ENCODE measurements at regions not wholly inside any gene's neighbourhood (a gene's known extent, or its start where the extent isn't known, plus 50 kb on each side); places are given as distances from the start of the nearest gene placed in this dataset.
"Not testable (repeated sequence)": the region's sequence is repeated elsewhere in the genome, so short reads cannot be mapped to it uniquely, and the experiment has no call there.

DNA sequence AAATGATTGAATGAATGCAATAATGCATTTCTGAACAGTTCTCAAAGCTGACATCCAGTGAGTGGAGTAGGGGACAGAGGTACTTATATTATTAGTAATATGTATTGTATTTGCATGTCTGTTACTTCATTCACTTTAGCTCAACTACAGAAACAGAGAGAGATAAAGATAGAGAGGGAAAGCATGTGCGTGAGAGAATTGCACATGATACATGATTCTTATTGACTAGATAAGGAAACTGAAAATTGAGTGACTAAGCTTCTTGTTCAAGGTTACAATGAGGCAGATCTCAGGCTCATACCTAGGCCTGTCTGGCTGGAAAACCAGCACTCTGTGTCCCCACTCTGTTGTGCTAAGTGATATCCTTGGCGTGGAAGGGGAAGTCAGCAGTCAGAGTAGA lies 337.7 kb upstream of the KLF4 start:
- TF ChIP-seq MYC (IDR thresholded peaks at IDR 0.05; ENCODE audit: low read depth, low read length): no peak
- TF ChIP-seq, protein P1, sequence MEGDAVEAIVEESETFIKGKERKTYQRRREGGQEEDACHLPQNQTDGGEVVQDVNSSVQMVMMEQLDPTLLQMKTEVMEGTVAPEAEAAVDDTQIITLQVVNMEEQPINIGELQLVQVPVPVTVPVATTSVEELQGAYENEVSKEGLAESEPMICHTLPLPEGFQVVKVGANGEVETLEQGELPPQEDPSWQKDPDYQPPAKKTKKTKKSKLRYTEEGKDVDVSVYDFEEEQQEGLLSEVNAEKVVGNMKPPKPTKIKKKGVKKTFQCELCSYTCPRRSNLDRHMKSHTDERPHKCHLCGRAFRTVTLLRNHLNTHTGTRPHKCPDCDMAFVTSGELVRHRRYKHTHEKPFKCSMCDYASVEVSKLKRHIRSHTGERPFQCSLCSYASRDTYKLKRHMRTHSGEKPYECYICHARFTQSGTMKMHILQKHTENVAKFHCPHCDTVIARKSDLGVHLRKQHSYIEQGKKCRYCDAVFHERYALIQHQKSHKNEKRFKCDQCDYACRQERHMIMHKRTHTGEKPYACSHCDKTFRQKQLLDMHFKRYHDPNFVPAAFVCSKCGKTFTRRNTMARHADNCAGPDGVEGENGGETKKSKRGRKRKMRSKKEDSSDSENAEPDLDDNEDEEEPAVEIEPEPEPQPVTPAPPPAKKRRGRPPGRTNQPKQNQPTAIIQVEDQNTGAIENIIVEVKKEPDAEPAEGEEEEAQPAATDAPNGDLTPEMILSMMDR (IDR thresholded peaks at IDR 0.05; ENCODE audit: extremely low read depth in 1 of 2, insufficient read depth in 1 of 2, low read depth in 1 of 2, low read length in 2 of 2): no peak
- TF ChIP-seq EZH2 (IDR thresholded peaks at IDR 0.05; ENCODE audit: borderline replicate concordance, low read depth, low read length, severe bottlenecking): no peak
- TF ChIP-seq, protein P2, sequence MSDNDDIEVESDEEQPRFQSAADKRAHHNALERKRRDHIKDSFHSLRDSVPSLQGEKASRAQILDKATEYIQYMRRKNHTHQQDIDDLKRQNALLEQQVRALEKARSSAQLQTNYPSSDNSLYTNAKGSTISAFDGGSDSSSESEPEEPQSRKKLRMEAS (IDR thresholded peaks at IDR 0.05; ENCODE audit: insufficient read depth, insufficient read length): no peak
- TF ChIP-seq JUN (IDR thresholded peaks at IDR 0.05; ENCODE audit: borderline replicate concordance, insufficient read depth, insufficient read length, low read depth): no peak
- no peak for TF ChIP-seq FOS (IDR thresholded peaks at IDR 0.05; ENCODE audit: borderline replicate concordance, insufficient read depth, low read length)
- no peak for TF ChIP-seq GATA2 (IDR thresholded peaks at IDR 0.05; ENCODE audit: insufficient read depth, insufficient read length, low read depth, low read length)
- TF ChIP-seq POLR2A (IDR thresholded peaks at IDR 0.05; ENCODE audit: low read depth, low read length): no peak
- TF ChIP-seq POLR2AphosphoS5 (IDR thresholded peaks at IDR 0.05; ENCODE audit: insufficient read depth, low read depth, low read length): no peak
- H3K27me3 ChIP-seq (ENCODE audit: control insufficient read depth in 2 of 2, insufficient read depth in 2 of 2, low read length in 2 of 2): no peaks in the 10 kb centered on the region

DNA sequence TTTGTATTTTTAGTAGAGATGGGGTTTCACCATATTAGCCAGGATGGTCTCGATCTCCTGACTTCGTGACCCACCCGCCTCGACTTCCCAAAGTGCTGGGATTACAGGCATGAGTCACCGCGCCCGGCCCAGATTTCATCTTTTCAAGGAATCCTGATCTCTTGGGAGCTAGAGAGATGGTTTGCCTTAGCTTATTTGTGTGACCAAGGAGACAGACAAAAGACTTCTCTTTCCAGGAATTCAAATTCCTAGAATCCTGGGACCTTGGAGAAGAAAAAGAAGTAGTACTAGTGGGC lies 337.1 kb upstream of the KLF4 start:
- intact Hi-C loops (cut with micrococcal nuclease): not testable (repeated sequence)

More for the DNA sequence above, 337.7 kb upstream of the KLF4 start:
- Histone ChIP-seq H2AFZ (ENCODE audit: low read depth, low read length) (no peak overlapping the region), H3K9me3 (replicated peaks; ENCODE audit: control insufficient read depth, insufficient read depth, low read length) (no peaks in the 10 kb centered on the region), H3K79me2 (ENCODE audit: control insufficient read depth, insufficient read depth, low read length) (no peaks in the 10 kb centered on the region), H3K4me2 (ENCODE audit: insufficient read depth, low read length) (no peak overlapping the region), H3K4me1 (ENCODE audit: control insufficient read depth, extremely low read depth, insufficient read depth, low read length) (no peaks in the 10 kb centered on the region), H3K4me3 (replicated peaks in 1 of 3; ENCODE audit: insufficient read depth in 1 of 3, low read depth in 1 of 3, low read length in 3 of 3) (no peak overlapping the region), H3K9ac (replicated peaks; ENCODE audit: extremely low read depth, insufficient read depth, low read length) (no peak overlapping the region), H4K20me1 (replicated peaks; ENCODE audit: control insufficient read depth, extremely low read depth, insufficient read depth, low read length) (no peaks in the 10 kb centered on the region), H3K36me3 (ENCODE audit: control insufficient read depth in 2 of 2, extremely low read depth in 1 of 2, insufficient read depth in 2 of 2, low read length in 2 of 2) (no peaks in the 10 kb centered on the region), H3K9me1 (replicated peaks; ENCODE audit: control insufficient read depth, extremely low read depth, insufficient read depth, low read length) (no peaks in the 10 kb centered on the region), H3K27ac (ENCODE audit: insufficient read depth, low read depth, low read length) (no peak overlapping the region)
- DNase-seq (ENCODE audit: low read depth, low spot score): no peak
- intact Hi-C loops (cut with micrococcal nuclease): no loop called here
- CTCF ChIA-PET: no interaction called here
- no TSS peak for BruUV-seq (replicated peaks)
- FAIRE-seq: no peak
- dilution Hi-C loops (cut with MboI; ENCODE audit: extremely low pct_ligation_motif_present, low sequenced_read_pairs): no loop called here
- POLR2A ChIA-PET: no interaction called here

More for the DNA sequence above, 337.1 kb upstream of the KLF4 start:
- POLR2A ChIA-PET; BruUV-seq (replicated peaks); H3K36me3 ChIP-seq (ENCODE audit: control insufficient read depth in 2 of 2, extremely low read depth in 1 of 2, insufficient read depth in 2 of 2, low read length in 2 of 2); H3K4me1 ChIP-seq (ENCODE audit: control insufficient read depth, extremely low read depth, insufficient read depth, low read length); H2AFZ ChIP-seq (ENCODE audit: low read depth, low read length); H3K9me3 ChIP-seq (replicated peaks; ENCODE audit: control insufficient read depth, insufficient read depth, low read length); FAIRE-seq; H3K79me2 ChIP-seq (ENCODE audit: control insufficient read depth, insufficient read depth, low read length); H3K4me2 ChIP-seq (ENCODE audit: insufficient read depth, low read length); H3K9ac ChIP-seq (replicated peaks; ENCODE audit: extremely low read depth, insufficient read depth, low read length); H3K27ac ChIP-seq (ENCODE audit: insufficient read depth, low read depth, low read length); dilution Hi-C loops (cut with MboI; ENCODE audit: extremely low pct_ligation_motif_present, low sequenced_read_pairs); DNase-seq (ENCODE audit: low read depth, low spot score); H3K9me1 ChIP-seq (replicated peaks; ENCODE audit: control insufficient read depth, extremely low read depth, insufficient read depth, low read length); H3K4me3 ChIP-seq (replicated peaks in 1 of 3; ENCODE audit: insufficient read depth in 1 of 3, low read depth in 1 of 3, low read length in 3 of 3); H3K27me3 ChIP-seq (ENCODE audit: control insufficient read depth in 2 of 2, insufficient read depth in 2 of 2, low read length in 2 of 2); H4K20me1 ChIP-seq (replicated peaks; ENCODE audit: control insufficient read depth, extremely low read depth, insufficient read depth, low read length): not testable (repeated sequence)
- CTCF ChIA-PET: interaction anchor here (1.4 kb wide), 1 partner anchor 11 kb away, joined by 4 read pairs; no protein-coding TSS in a partner anchor

All from endothelial cell of umbilical vein (primary cell).